ENCODE measurements at regions not wholly inside any gene's neighbourhood (a gene's known extent, or its start where the extent isn't known, plus 50 kb on each side); places are given as distances from the start of the nearest gene placed in this dataset.

DNA sequence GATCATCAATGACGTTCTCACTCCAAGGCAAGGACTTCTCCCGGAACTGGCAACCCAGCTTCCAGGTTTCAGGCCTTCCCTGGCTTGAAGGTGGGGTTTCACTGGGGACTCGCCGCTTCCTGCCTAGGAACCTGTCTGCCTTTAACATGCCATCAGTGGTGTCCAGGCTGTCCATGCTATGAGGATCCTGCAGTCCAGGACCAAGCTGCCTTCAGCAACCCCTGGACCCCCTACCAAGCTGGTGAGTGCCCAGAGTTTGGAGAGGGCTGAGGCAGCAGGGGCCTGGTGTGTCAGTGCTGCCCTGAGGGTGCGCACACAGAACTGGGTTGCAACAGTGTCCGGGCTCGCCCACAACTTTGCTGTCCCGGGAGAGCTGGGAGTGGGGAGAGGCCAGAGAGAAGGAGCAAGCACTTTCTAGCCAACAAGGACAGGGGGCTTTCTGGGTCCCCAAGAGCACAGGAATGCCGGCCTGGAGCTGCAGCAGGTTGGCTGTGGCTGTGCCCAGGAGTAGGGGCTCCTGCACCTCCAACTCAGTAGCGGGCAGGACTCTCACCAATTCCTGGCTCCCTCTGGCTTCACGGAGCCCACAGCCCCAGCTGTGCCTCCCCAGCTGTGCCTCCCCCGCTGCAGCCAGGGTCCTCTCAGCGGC is 1563.2 kb upstream of the MIR17HG start:
- H3K36me3 Mint-ChIP-seq (ENCODE audit: low read depth) = no peaks in the 10 kb centered on the region
- TF ChIP-seq, protein P1, sequence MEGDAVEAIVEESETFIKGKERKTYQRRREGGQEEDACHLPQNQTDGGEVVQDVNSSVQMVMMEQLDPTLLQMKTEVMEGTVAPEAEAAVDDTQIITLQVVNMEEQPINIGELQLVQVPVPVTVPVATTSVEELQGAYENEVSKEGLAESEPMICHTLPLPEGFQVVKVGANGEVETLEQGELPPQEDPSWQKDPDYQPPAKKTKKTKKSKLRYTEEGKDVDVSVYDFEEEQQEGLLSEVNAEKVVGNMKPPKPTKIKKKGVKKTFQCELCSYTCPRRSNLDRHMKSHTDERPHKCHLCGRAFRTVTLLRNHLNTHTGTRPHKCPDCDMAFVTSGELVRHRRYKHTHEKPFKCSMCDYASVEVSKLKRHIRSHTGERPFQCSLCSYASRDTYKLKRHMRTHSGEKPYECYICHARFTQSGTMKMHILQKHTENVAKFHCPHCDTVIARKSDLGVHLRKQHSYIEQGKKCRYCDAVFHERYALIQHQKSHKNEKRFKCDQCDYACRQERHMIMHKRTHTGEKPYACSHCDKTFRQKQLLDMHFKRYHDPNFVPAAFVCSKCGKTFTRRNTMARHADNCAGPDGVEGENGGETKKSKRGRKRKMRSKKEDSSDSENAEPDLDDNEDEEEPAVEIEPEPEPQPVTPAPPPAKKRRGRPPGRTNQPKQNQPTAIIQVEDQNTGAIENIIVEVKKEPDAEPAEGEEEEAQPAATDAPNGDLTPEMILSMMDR (IDR thresholded peaks at IDR 0.05) = no peak
- no peaks in the 10 kb centered on the region for H3K4me1 Mint-ChIP-seq
- no peak for DNase-seq
- no peaks in the 10 kb centered on the region for H3K27me3 Mint-ChIP-seq (ENCODE audit: low read depth, poor library complexity)
- no peaks in the 10 kb centered on the region for H3K9me3 Mint-ChIP-seq
- no peak overlapping the region for H3K27ac Mint-ChIP-seq
- no peak overlapping the region for H3K4me3 Mint-ChIP-seq

DNA sequence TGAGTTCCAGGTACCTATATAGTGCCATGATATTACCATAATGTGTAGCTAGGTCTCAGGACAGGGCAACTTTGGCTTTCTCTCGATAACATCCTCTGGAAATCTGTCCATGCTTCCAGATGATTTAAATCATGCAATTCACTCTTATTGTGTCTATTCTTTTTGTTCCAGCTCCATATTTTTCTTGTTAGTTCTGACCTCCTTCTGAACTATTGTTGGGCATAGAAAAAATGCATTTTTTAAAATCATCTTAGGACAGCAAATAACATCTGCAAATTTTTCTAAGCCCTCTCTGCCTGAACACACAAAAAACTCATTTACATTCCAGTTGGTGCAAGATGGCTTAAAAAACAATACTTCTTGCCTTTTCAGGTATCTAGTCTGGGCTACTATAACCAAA is 1561.0 kb upstream of the MIR17HG start:
- H3K4me3 Mint-ChIP-seq = no peak overlapping the region
- no peak overlapping the region for H3K27ac Mint-ChIP-seq
- H3K9me3 Mint-ChIP-seq = no peaks in the 10 kb centered on the region
- no peaks in the 10 kb centered on the region for H3K4me1 Mint-ChIP-seq
- no peaks in the 10 kb centered on the region for H3K27me3 Mint-ChIP-seq (ENCODE audit: low read depth, poor library complexity)
- DNase-seq = no peak
- TF ChIP-seq, protein P1 (IDR thresholded peaks at IDR 0.05) = no peak
- no peaks in the 10 kb centered on the region for H3K36me3 Mint-ChIP-seq (ENCODE audit: low read depth)

DNA sequence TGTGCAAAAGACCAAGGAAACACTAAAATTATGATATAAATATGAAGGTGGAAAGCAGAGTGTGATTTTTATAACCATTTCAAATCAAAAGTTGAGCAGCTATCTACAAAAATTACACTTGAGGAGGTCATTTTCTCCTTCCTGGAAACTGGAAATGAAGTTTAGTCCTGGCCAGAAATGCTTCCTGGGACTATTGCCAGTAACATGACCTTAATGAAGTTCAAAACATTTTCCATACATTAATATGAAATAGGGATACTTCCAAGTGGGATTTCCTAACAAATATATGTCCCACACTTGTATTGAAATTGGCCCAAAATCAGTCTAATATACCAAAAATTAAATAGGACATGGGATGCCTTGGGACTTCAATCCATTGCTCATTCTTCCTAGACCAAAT is 1556.8 kb upstream of the MIR17HG start:
- H3K4me3 Mint-ChIP-seq = no peak overlapping the region
- H3K27ac Mint-ChIP-seq = no peak overlapping the region
- no peak for DNase-seq
- no peaks in the 10 kb centered on the region for H3K9me3 Mint-ChIP-seq
- no peaks in the 10 kb centered on the region for H3K27me3 Mint-ChIP-seq (ENCODE audit: low read depth, poor library complexity)
- H3K36me3 Mint-ChIP-seq (ENCODE audit: low read depth) = no peaks in the 10 kb centered on the region
- H3K4me1 Mint-ChIP-seq = no peaks in the 10 kb centered on the region
- TF ChIP-seq, protein P1 (IDR thresholded peaks at IDR 0.05) = no peak

DNA sequence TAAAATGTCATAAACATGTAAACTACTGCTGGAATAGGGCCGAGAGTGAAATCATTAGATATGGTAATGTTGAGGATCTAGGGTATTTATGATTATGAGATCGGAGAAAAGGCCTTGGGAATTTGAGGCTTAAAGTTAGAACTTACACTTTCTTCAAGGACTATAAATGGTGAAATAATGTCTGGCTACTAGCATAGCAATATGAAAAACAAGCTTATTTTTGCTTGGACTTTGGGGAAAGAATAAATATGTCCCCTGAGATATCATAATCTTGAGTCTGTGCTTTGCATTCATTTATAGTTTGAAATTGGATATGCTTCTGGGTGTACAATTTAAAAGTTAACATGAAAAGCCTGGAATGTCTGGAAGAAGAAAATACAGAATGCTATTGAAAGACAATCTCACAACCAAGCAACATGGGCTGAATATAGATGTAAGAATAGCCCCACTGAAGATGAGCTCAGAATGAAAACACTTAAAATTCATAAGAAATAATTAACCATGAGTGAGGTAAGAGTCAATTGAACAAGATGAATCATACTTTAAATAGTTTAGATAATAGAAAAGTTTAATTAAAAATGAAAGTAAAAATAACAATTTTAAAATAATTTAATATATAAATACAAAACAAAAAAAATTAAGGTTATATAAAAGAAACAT is 1555.4 kb upstream of the MIR17HG start:
- no peaks in the 10 kb centered on the region for H3K27me3 Mint-ChIP-seq (ENCODE audit: low read depth, poor library complexity)
- TF ChIP-seq, protein P1 (IDR thresholded peaks at IDR 0.05) = no peak
- no peak overlapping the region for H3K27ac Mint-ChIP-seq
- DNase-seq = no peak
- H3K9me3 Mint-ChIP-seq = no peaks in the 10 kb centered on the region
- H3K36me3 Mint-ChIP-seq (ENCODE audit: low read depth) = no peaks in the 10 kb centered on the region
- no peaks in the 10 kb centered on the region for H3K4me1 Mint-ChIP-seq
- H3K4me3 Mint-ChIP-seq = no peak overlapping the region

DNA sequence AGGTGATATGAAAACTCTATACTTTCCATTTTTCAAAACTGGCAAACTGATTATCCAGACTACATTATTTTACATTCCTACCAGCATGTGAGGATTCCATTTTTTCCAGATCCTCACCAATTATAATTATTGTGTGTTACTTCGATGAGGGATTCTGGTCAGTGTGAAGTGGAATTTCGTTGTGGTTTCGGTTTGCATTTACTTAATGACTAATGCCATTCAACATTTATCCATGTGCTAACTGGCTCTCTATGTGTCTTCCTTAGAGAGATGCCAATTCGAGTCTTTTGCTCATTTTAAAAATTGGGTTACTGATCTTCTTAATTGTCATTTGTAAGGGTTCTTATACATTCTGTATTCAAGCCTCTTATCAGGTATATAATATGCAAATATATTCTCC is 1551.3 kb upstream of the MIR17HG start:
- Mint-ChIP-seq H3K4me1 (no peaks in the 10 kb centered on the region), H3K36me3 (ENCODE audit: low read depth) (no peaks in the 10 kb centered on the region), H3K27me3 (ENCODE audit: low read depth, poor library complexity) (no peaks in the 10 kb centered on the region), H3K27ac (no peak overlapping the region), H3K4me3 (no peak overlapping the region), H3K9me3 (no peaks in the 10 kb centered on the region)
- TF ChIP-seq, protein P1 (IDR thresholded peaks at IDR 0.05) = no peak
- no peak for DNase-seq

DNA sequence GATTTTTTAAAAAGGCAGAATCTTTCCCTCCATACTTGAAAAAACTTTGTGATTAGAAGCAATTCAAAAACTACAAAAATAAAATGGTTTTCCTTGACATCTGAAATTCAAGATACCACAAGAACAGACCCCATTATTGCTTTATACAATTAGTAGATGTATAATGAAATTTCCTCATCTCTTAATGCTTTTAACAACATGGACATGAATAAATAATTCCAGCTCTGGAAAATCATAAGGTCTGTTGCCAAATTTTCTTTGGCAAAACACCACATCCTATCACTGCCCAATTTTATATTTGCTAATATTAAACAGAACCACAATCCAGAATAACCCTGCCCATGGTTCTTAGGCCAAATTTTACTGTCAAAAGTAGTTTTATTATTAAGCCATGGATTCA is 1543.6 kb upstream of the MIR17HG start:
- Mint-ChIP-seq H3K27me3 (ENCODE audit: low read depth, poor library complexity) (no peaks in the 10 kb centered on the region), H3K4me1 (no peaks in the 10 kb centered on the region), H3K27ac (no peak overlapping the region), H3K9me3 (no peaks in the 10 kb centered on the region), H3K36me3 (ENCODE audit: low read depth) (no peaks in the 10 kb centered on the region), H3K4me3 (no peak overlapping the region)
- TF ChIP-seq, protein P1 (IDR thresholded peaks at IDR 0.05) = no peak
- no peak for DNase-seq
